ENCODE measurements at regions not wholly inside any gene's neighbourhood (a gene's known extent, or its start where the extent isn't known, plus 50 kb on each side); places are given as distances from the start of the nearest gene placed in this dataset.
"Not testable (repeated sequence)": the region's sequence is repeated elsewhere in the genome, so short reads cannot be mapped to it uniquely, and the experiment has no call there.

GRCh38 chr5:26530305-26530704 is 508.1 kb downstream of the CDH9 start:
- no peak for DNase-seq

GRCh38 chr5:26519245-26519644 is 519.1 kb downstream of the CDH9 start:
- DNase-seq, result no peak

- DNase-seq, result no peak
Measured at GRCh38 chr5:26518065-26518464, 520.3 kb downstream of the CDH9 start.

- DNase-seq, result no peak
Measured at GRCh38 chr5:26498972-26499371, 539.4 kb downstream of the CDH9 start.

GRCh38 chr5:26495437-26495836 is 542.9 kb downstream of the CDH9 start:
- DNase-seq, result no peak

GRCh38 chr5:26492906-26493459 is 545.4 kb downstream of the CDH9 start:
- DNase-seq, result no peak

GRCh38 chr5:26487553-26487952 is 550.8 kb downstream of the CDH9 start:
- DNase-seq, result no peak

GRCh38 chr5:26486631-26487030 is 551.8 kb downstream of the CDH9 start:
- no peak for DNase-seq

GRCh38 chr5:26485146-26485860 is 553.1 kb downstream of the CDH9 start:
- not testable (repeated sequence) for DNase-seq

- DNase-seq, result peak; percentile 23
Measured at GRCh38 chr5:26482810-26483375, 555.5 kb downstream of the CDH9 start.

GRCh38 chr5:26482076-26482809 is 556.1 kb downstream of the CDH9 start:
- DNase-seq, result no peak

- no peak for DNase-seq
Measured at GRCh38 chr5:26470439-26470838, 567.9 kb downstream of the CDH9 start.

GRCh38 chr5:26439121-26439520 is 599.3 kb downstream of the CDH9 start:
- DNase-seq, result no peak

GRCh38 chr5:26434688-26435087 is 603.7 kb downstream of the CDH9 start:
- DNase-seq, result no peak

GRCh38 chr5:26432386-26432785 is 606.0 kb downstream of the CDH9 start:
- DNase-seq, result no peak

GRCh38 chr5:26430323-26430722 is 608.1 kb downstream of the CDH9 start:
- no peak for DNase-seq

GRCh38 chr5:26427281-26427680 is 611.1 kb downstream of the CDH9 start:
- DNase-seq, result no peak

GRCh38 chr5:26419987-26420386 is 618.4 kb downstream of the CDH9 start:
- DNase-seq, result no peak

GRCh38 chr5:26416911-26417310 is 621.5 kb downstream of the CDH9 start:
- DNase-seq, result no peak

- DNase-seq, result no peak
Measured at GRCh38 chr5:26415987-26416779, 622.2 kb downstream of the CDH9 start.

- DNase-seq, result no peak
Measured at GRCh38 chr5:26390608-26391007, 647.8 kb downstream of the CDH9 start.

- no peak for DNase-seq
Measured at GRCh38 chr5:26388976-26389375, 649.4 kb downstream of the CDH9 start.

GRCh38 chr5:26386532-26386931 is 651.9 kb downstream of the CDH9 start:
- no peak for DNase-seq

Data from NCI-H345 (cell line).